ENCODE measurements at regions not wholly inside any gene's neighbourhood (a gene's known extent, or its start where the extent isn't known, plus 50 kb on each side); places are given as distances from the start of the nearest gene placed in this dataset.

- Mint-ChIP-seq H3K4me1 (no peaks in the 10 kb centered on the region), H3K36me3 (no peaks in the 10 kb centered on the region), H3K9me3 (peaks cover 0 to 2% (median 0%) of the 10 kb centered on the region in 7 donors), H3K27ac (no peak overlapping the region), H3K27me3 (ENCODE audit: low read depth in 3 of 3) (peaks cover 0 to 3% (median 0%) of the 10 kb centered on the region in 3 donors), H3K4me3 (no peak overlapping the region)
- WGBS (ENCODE audit: insufficient coverage): no CpG with 5 or more reads among the region's 2 CpGs
- Histone ChIP-seq H2AFZ (ENCODE audit: insufficient read depth, low read depth, low read length, poor library complexity, severe bottlenecking) (no peak overlapping the region), H3K4me1 (ENCODE audit: control insufficient read depth in 1 of 2, insufficient read depth in 2 of 2, low read length in 2 of 2) (no peaks in the 10 kb centered on the region), H4K20me1 (ENCODE audit: insufficient read depth, low read length) (no peaks in the 10 kb centered on the region), H3K4me3 (replicated peaks in 1 of 3; ENCODE audit: low read depth in 2 of 3, low read length in 3 of 3) (no peak overlapping the region), H3K27ac (ENCODE audit: low read depth in 1 of 2, low read length in 2 of 2) (no peak overlapping the region), H3K79me2 (ENCODE audit: insufficient read depth, low read length) (no peaks in the 10 kb centered on the region), H3K4me2 (replicated peaks; ENCODE audit: extremely low read depth, low read length, poor library complexity, severe bottlenecking) (no peak overlapping the region), H3K27me3 (ENCODE audit: control insufficient read depth in 2 of 2, insufficient read depth in 2 of 2, low read length in 2 of 2) (no peaks in the 10 kb centered on the region), H3K9me3 (replicated peaks in 1 of 2; ENCODE audit: control insufficient read depth in 1 of 2, insufficient read depth in 1 of 2, low read length in 2 of 2) (no peaks in the 10 kb centered on the region), H3K36me3 (replicated peaks in 1 of 2; ENCODE audit: control insufficient read depth in 1 of 2, insufficient read depth in 2 of 2, low read length in 2 of 2) (no peaks in the 10 kb centered on the region), H3K9ac (ENCODE audit: insufficient read depth, low read length, poor library complexity, severe bottlenecking) (no peak overlapping the region)
- intact Hi-C loops (cut with micrococcal nuclease): no loop called here
- DNase-seq: no peak
- TF ChIP-seq CTCF (IDR thresholded peaks at IDR 0.05): no peak
Measured at GRCh38 chr4:30837861-30838260, 117.7 kb downstream of the PCDH7 start.

GRCh38 chr4:30838331-30838730 lies 118.2 kb downstream of the PCDH7 start:
- H3K79me2 ChIP-seq (ENCODE audit: insufficient read depth, low read length): no peaks in the 10 kb centered on the region
- Mint-ChIP-seq H3K27me3 (ENCODE audit: low read depth in 3 of 3) (peaks cover 0 to 3% (median 0%) of the 10 kb centered on the region in 3 donors), H3K4me3 (no peak overlapping the region)

More at GRCh38 chr4:30838331-30838730, 118.2 kb downstream of the PCDH7 start:
- no CpG with 5 or more reads among the region's 3 CpGs for WGBS (ENCODE audit: insufficient coverage)
- Histone ChIP-seq H3K36me3 (replicated peaks in 1 of 2; ENCODE audit: control insufficient read depth in 1 of 2, insufficient read depth in 2 of 2, low read length in 2 of 2) (no peaks in the 10 kb centered on the region), H3K27ac (ENCODE audit: low read depth in 1 of 2, low read length in 2 of 2) (no peak overlapping the region), H3K27me3 (ENCODE audit: control insufficient read depth in 2 of 2, insufficient read depth in 2 of 2, low read length in 2 of 2) (no peaks in the 10 kb centered on the region), H4K20me1 (ENCODE audit: insufficient read depth, low read length) (no peaks in the 10 kb centered on the region), H3K9me3 (replicated peaks in 1 of 2; ENCODE audit: control insufficient read depth in 1 of 2, insufficient read depth in 1 of 2, low read length in 2 of 2) (no peaks in the 10 kb centered on the region), H3K4me1 (ENCODE audit: control insufficient read depth in 1 of 2, insufficient read depth in 2 of 2, low read length in 2 of 2) (no peaks in the 10 kb centered on the region), H3K4me3 (replicated peaks in 1 of 3; ENCODE audit: low read depth in 2 of 3, low read length in 3 of 3) (no peak overlapping the region), H3K9ac (ENCODE audit: insufficient read depth, low read length, poor library complexity, severe bottlenecking) (no peak overlapping the region), H2AFZ (ENCODE audit: insufficient read depth, low read depth, low read length, poor library complexity, severe bottlenecking) (no peak overlapping the region), H3K4me2 (replicated peaks; ENCODE audit: extremely low read depth, low read length, poor library complexity, severe bottlenecking) (no peak overlapping the region)
- Mint-ChIP-seq H3K36me3 (no peaks in the 10 kb centered on the region), H3K9me3 (peaks cover 0 to 2% (median 0%) of the 10 kb centered on the region in 7 donors), H3K4me1 (no peaks in the 10 kb centered on the region), H3K27ac (no peak overlapping the region)
- no peak for DNase-seq
- intact Hi-C loops (cut with micrococcal nuclease): no loop called here
- TF ChIP-seq CTCF (IDR thresholded peaks at IDR 0.05): no peak
